Caki2 (cell line): ENCODE measurements at regions not wholly inside any gene's neighbourhood (a gene's known extent, or its start where the extent isn't known, plus 50 kb on each side); places are given as distances from the start of the nearest gene placed in this dataset.

Experiments used
- DNase-seq: peaks from one replicate; pipeline ENCODE4 v3.0.0-alpha.2; 2015; ENCODE audit warnings: low read depth
- in situ Hi-C: cut with HindIII; loops from 2 replicates; pipeline ENCODE4 v1.10.0; 2016; ENCODE audit warnings: low sequenced_read_pairs, low pct_unique_long_range_greater_than_20kb, mixed read lengths

GRCh38 chr5:167780177-167780576 lies 511.3 kb upstream of the WWC1 start:
- in situ Hi-C loops: no loop called here
- no peak for DNase-seq

- no peak for DNase-seq
- in situ Hi-C loops: no loop called here
Observed at GRCh38 chr5:167783145-167783817, 508.2 kb upstream of the WWC1 start.

- in situ Hi-C loops: no loop called here
- no peak for DNase-seq
Observed at GRCh38 chr5:167785106-167785505, 506.3 kb upstream of the WWC1 start.

DNA sequence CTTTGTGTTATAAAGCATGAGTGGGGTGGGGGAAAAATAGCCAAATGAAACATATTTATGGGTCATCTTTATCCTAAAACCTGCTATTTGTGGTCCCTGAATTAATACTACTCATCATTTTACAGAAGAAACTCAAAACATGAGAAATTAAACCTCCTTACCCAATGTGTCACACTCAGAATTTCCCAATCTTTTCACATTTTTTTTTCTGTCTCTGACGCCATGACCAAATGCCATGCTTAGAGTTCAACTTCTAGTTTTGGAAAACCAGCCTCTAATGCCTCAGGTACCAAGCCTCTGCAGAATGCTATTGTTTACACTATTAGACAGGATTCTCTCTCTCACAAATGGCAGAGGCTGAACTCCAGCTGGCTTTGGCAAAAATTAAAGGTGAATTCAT lies 505.5 kb upstream of the WWC1 start:
- in situ Hi-C loops: no loop called here
- DNase-seq: no peak

DNA sequence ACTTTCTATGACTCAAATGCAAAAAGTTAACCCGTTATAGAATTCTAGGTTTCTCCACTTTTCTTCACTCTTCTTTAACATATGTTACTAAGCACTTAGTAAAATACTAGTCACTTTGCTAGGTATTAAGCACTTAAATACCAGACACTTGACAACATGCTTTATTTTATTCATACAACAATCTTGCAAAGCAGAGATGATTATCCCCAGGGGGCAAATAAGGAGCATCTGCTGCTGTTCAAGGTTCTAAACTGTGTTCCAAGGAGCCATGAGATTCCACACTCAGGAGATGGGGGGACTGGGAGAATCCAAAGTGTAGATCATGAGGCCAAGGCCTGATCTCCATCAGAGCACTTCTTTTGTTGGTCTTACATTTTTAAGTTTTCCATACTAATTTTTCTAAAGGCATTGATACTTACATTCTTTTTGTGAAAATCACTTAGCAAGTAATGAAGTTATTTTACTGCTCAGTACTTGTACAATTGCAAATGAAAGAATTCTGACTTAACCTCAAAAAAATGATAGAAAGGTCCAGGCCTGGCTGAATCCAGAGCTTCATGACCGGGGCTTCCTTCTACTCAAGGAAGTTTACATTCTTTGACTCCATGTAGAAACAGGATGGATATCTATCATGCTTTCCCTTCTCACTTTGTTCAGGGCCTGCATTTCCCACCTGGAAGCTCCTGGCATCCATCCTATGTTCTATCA lies 504.4 kb upstream of the WWC1 start:
- no peak for DNase-seq
- in situ Hi-C loops: no loop called here

- in situ Hi-C loops: no loop called here
- DNase-seq: no peak
Observed at GRCh38 chr5:167790045-167790444, 501.4 kb upstream of the WWC1 start.

DNA sequence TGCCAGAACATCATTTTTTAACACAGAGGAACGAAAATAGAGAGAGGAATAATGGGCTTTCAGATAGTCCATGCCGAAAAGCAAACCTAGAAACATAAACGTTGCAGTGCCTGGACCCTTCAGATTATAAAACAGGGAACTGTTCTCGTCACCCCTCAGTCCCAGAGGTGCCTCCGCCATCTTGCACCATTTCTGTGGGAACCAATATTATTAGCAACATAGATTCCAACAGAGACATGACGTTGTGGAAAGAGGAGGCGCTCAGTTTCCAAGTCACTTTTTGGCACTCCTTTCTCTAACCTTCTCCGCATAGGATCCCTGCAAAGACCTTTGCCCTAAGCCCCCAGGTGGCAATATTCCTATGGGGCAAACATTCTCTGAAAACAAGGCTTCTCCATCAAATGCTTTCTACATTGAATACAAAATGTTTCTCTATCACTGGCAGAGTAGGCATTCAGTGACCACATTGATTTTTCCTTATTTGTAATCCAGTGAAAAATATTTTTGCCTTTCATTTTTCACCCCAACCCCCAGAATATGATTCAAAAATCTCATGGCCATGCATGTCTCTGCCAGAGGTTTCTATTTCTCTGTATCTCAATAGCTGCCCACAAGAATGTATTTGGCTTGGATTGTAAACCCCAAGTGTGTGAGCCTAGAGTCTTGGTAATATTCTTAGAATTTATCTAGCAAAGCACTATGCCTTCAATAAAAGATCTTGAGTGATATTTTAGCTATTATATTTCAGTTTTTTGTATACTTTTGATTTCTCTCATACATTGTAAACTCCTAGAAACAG lies 500.8 kb upstream of the WWC1 start:
- DNase-seq: no peak
- in situ Hi-C loops: no loop called here

DNA sequence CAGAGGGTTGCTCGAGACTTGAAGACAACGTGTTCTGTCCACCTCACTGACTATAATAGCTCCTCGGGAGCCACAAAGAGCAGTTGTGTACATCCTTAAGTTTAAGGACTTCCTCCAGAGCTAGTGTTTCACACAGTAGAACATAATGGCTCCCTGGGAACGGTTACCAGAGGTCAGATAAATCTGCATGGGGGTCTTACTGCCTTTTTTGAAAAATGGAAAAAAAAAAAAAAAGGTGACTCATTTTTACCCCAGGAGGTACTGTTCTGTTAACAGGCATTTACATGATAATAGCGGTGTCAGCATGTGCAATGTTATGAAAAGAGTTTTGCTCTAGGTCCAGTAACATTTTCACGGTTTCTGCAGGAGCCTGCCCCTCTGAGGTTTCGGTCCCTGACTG lies 498.9 kb upstream of the WWC1 start:
- in situ Hi-C loops: no loop called here
- no peak for DNase-seq

DNA sequence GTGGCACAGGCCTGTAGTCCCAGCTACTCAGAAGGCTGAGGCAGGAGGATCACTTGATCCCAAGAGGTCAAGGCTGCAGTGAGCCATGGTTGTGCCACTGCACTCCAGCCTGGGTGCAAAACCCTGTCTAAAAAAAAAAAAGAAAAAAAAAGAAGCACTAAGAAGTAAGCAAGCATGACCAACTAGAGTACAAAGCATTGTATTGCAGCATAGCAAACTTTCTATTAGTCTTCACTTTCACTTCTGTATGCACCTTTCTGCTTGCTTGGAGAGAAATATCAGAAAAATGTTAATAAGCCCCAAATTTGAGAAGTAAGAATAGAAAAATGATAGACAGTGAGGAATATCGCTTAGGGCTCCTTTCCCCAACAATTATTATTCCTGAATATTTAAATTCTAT lies 497.7 kb upstream of the WWC1 start:
- in situ Hi-C loops: no loop called here
- DNase-seq: no peak

GRCh38 chr5:167794121-167794520 lies 497.3 kb upstream of the WWC1 start:
- in situ Hi-C loops: no loop called here
- no peak for DNase-seq

DNA sequence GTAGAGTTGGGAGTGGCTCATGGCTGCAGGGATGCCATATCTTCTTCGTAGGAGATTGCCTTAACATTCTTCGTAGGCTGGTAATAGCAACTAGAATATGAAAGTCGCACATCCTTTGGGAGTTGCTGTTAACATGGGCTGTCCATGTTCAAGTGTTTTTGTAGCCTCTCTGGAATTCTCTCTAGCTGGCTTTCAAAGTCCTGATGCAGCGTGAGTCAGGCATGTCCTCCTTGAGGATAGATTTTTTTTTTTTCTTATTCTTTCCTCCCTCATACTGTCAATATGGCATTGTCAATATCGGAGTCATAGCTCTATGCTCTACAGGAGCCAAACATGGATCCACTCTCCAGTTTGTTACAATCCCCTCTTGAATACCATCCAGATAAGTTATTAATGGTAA lies 494.8 kb upstream of the WWC1 start:
- DNase-seq: no peak
- in situ Hi-C loops: no loop called here

DNA sequence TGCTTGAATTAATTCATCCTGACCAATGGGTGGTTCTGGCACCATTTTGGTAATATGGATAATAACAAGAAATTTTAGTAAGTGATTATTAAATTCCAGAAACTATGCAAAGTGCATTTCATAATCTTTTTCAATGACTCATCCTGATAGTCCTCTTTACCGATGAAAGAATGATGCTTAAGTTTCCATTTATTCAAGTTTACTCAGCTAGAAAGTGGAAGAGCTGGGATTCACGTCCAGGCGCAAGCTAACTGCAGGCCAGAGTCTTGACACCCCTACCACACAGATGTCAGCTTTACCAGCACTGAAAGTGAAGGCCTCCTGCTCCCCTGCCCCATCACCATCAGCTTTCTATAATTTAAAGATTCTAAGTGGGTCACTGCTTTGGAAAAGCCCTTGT lies 493.5 kb upstream of the WWC1 start:
- no peak for DNase-seq

DNA sequence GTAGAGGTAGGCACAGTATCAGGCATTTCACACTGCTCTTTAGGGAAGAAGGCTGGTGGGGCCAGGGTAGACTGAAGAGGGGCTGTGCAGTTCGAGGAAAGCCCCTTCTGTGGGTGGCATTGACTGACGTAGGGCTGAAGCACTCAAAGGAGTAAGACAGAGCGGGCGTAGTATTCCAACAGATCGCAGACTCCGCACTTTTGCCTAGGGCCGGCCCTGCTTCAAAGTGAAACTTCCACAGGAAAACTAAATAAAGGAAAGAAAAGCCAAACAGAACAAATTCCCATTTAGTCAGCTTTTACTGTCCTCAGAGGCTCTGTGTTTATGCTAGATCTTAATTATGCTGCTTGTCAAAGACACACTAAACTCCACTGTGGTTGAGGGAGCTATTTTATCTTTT lies 493.0 kb upstream of the WWC1 start:
- no peak for DNase-seq

More for the DNA sequence above, 493.5 kb upstream of the WWC1 start:
- in situ Hi-C loops: no loop called here

GRCh38 chr5:167800427-167800826 lies 491.0 kb upstream of the WWC1 start:
- in situ Hi-C loops: no loop called here
- no peak for DNase-seq

More for the DNA sequence above, 493.0 kb upstream of the WWC1 start:
- in situ Hi-C loops: no loop called here

DNA sequence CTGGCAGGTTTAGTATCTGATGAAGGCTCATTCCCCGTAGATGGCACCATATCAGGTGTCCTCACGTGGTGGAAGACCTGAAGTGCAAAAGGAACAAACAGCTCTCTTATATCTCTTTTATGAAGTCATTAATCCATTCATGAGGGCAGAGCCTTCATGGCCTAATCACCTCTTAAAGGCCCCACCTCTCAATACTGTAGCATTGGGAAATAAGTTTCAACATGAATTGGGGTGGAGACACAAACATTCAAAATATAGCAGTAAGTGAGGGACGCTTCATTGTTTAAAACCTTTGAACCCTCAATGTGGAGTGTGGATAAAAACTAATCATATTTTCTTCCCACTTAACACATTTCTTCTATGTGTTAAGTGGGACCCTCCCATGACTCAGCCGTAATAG lies 489.4 kb upstream of the WWC1 start:
- in situ Hi-C loops: no loop called here

DNA sequence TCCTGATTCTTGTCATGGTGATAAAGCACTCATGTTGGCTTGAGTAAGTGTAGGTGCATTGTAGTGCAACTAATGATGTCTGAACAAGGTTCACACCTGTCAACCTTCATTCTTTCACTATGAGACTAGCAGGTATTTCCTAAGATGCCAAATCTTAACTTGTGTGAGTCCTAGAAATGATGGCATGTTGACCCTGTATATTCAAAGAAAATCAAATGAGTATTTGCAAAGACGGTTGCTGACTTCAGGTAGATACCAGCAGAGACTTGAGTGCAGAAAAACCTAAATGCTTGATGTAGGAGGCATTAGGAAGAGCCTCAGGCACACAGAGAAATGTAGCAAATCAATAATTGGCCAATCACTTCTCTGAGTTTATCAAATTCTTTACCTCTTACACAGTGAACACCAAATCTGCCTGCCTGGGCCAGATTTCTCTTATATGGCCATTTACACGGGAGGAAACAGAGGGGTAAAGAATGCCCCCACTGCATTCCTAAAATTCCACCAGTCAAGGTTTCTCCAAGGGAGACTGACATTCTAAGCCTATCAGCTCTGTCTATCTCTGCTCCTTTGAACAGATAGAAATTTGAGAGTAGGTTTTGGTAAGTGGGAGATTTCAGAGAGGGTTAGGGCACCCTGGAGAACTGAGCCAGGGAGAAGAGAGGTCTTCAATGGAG lies 488.6 kb upstream of the WWC1 start:
- DNase-seq: no peak
- in situ Hi-C loops: no loop called here

More for the DNA sequence above, 489.4 kb upstream of the WWC1 start:
- DNase-seq: no peak

DNA sequence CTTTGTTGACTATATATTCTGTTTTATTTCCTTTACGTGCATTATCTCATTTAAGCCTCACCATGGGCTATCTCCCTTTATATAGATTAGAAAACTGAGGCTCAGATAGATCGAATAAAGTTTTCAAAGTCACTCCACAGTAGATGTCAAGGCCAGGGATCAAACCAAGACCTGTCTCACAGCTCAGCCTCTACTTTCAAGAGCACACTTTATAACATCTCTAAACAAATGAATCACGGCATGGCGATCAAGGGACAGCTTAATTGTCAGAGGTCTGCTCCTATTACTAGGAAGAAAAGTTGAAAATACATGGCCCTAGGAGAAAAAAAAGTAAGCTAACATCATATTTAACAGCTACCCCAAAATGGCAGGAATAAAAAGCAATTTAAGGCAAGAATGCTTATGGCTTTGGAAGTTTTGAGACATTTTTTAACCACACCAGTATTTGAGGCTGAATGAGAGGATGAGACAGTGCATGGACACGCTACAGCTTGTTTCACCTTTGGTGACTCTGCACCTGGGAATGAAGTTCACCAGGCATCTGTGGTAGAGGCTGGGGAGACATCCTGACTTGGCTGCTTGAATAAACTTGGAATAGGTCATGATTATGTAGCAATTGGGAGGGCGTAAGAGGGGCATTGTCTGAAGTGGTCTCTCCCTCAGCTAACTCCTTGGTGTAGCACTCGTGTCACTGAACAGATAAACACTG lies 486.8 kb upstream of the WWC1 start:
- DNase-seq: no peak
- in situ Hi-C loops: no loop called here

- DNase-seq: no peak
- in situ Hi-C loops: no loop called here
Observed at GRCh38 chr5:167810573-167810972, 480.9 kb upstream of the WWC1 start.
